Keratinocyte (primary cell): ENCODE measurements at regions not wholly inside any gene's neighbourhood (a gene's known extent, or its start where the extent isn't known, plus 50 kb on each side); places are given as distances from the start of the nearest gene placed in this dataset.

Experiments used
- DNase-seq: peaks from one replicate; pipeline ENCODE4 v3.0.0-alpha.2; 2011; ENCODE audit warnings: low read depth, missing footprints, low spot score
- FAIRE-seq: peaks from 2 replicates; lab custom pipeline; 2011; peaks lifted over from hg19 to GRCh38; lab: Jason Lieb, UNC
- H2AFZ ChIP-seq: 2 replicates; pipeline ENCODE4 v1.6.0; 2012; ENCODE audit warnings: low read length, control low read depth, inconsistent platforms; ENCODE audit not compliant: control insufficient read depth
- H3K27ac ChIP-seq: 2 replicates; pipeline ENCODE4 v1.5.1; 2011; ENCODE audit warnings: low read length; ENCODE audit not compliant: control insufficient read depth, insufficient read depth
- H3K27me3 ChIP-seq: 3 replicates; pipeline ENCODE4 v1.6.0; 2011; ENCODE audit warnings: low read length; ENCODE audit not compliant: control insufficient read depth, insufficient read depth; ENCODE audit errors: extremely low read depth
- H3K36me3 ChIP-seq, 2 experiments: 2 replicates in 1 of 2; 3 replicates in 1 of 2; pipeline ENCODE4 v1.5.1; 2011; ENCODE audit warnings: low read length in 2 of 2, mild to moderate bottlenecking in 1 of 2; ENCODE audit not compliant: control insufficient read depth in 2 of 2, insufficient read depth in 2 of 2; ENCODE audit errors: extremely low read depth in 1 of 2
- H3K4me1 ChIP-seq: 3 replicates; pipeline ENCODE4 v1.5.1; 2011; ENCODE audit warnings: low read length; ENCODE audit not compliant: control insufficient read depth, insufficient read depth; ENCODE audit errors: extremely low read depth
- H3K4me2 ChIP-seq: 3 replicates; pipeline ENCODE4 v1.6.0; 2011; ENCODE audit warnings: low read depth, low read length; ENCODE audit not compliant: control insufficient read depth, insufficient read depth; ENCODE audit errors: extremely low read depth
- H3K4me3 ChIP-seq, 3 experiments: fragments of 200-600 bp in 1 of 3; sonication (generic) in 1 of 3; 2 replicates in 2 of 3; 3 replicates in 1 of 3; pipeline ENCODE4 v1.5.1; 2011 to 2016; ENCODE audit warnings: low read length in 3 of 3, mild to moderate bottlenecking in 3 of 3, control low read depth in 2 of 3, inconsistent platforms in 1 of 3, low read depth in 1 of 3, mixed read lengths in 1 of 3, mixed run types in 1 of 3, moderate library complexity in 1 of 3; ENCODE audit not compliant: control insufficient read depth in 2 of 3, insufficient read depth in 2 of 3; ENCODE audit errors: extremely low read depth in 1 of 3
- H3K79me2 ChIP-seq: 2 replicates; pipeline ENCODE4 v1.6.0; 2012; ENCODE audit warnings: low read length; ENCODE audit not compliant: control insufficient read depth, insufficient read depth
- H3K9ac ChIP-seq: 3 replicates; pipeline ENCODE4 v1.6.0; 2011; ENCODE audit warnings: low read length; ENCODE audit not compliant: control insufficient read depth, insufficient read depth; ENCODE audit errors: extremely low read depth
- H3K9me1 ChIP-seq: 3 replicates; pipeline ENCODE4 v1.6.0; 2011; ENCODE audit warnings: low read length; ENCODE audit not compliant: control insufficient read depth, insufficient read depth; ENCODE audit errors: extremely low read depth
- H3K9me3 ChIP-seq: 2 replicates; pipeline ENCODE4 v1.5.1; 2012; ENCODE audit warnings: low read depth, low read length; ENCODE audit not compliant: control insufficient read depth
- H4K20me1 ChIP-seq: 3 replicates; pipeline ENCODE4 v1.6.0; 2011; ENCODE audit warnings: low read length; ENCODE audit not compliant: control insufficient read depth, insufficient read depth; ENCODE audit errors: extremely low read depth
- CTCF ChIP-seq, 3 experiments: IDR thresholded peaks in 1 of 3; conservative IDR thresholded peaks in 1 of 3; optimal IDR thresholded peaks in 1 of 3; 2 replicates in 2 of 3; 3 replicates in 1 of 3; pipeline versions ENCODE3 to v1.5.1; 2011; ENCODE audit warnings: low read length in 3 of 3, mild to moderate bottlenecking in 3 of 3, moderate library complexity in 2 of 3, control low read depth in 1 of 3, inconsistent platforms in 1 of 3; ENCODE audit not compliant: insufficient read depth in 2 of 3; ENCODE audit errors: extremely low read depth in 1 of 3
- EZH2 ChIP-seq: IDR thresholded peaks from one replicate; pipeline ENCODE4 v1.6.1; 2012; ENCODE audit warnings: inconsistent platforms, mild to moderate bottlenecking, low read length, moderate library complexity
- dilution Hi-C: fragments of 300-500 bp; cut with MboI; formaldehyde crosslinking; loops from one replicate; pipeline ENCODE4 v1.7.0; 2020; ENCODE audit warnings: low sequenced_read_pairs; ENCODE audit not compliant: extremely low pct_ligation_motif_present

GRCh38 chr12:113625499-113625898 is 153.8 kb upstream of the LHX5 start:
- no peaks in the 10 kb centered on the region for H3K9me3 ChIP-seq
- no peak overlapping the region for H3K9ac ChIP-seq
- H4K20me1 ChIP-seq = no peaks in the 10 kb centered on the region
- TF ChIP-seq EZH2 (no peak), CTCF (optimal IDR thresholded peaks at IDR 0.05 in 1 of 3, IDR thresholded peaks at IDR 0.05 in 1 of 3, conservative IDR thresholded peaks at IDR 0.05 in 1 of 3; ENCODE audit: extremely low read depth in 1 of 3, insufficient read depth in 2 of 3, low read length in 3 of 3) (no peak)
- no peaks in the 10 kb centered on the region for H3K9me1 ChIP-seq
- H2AFZ ChIP-seq = no peak overlapping the region
- H3K27me3 ChIP-seq = no peaks in the 10 kb centered on the region
- no peaks in the 10 kb centered on the region for H3K36me3 ChIP-seq
- H3K4me2 ChIP-seq = no peak overlapping the region
- H3K79me2 ChIP-seq = no peaks in the 10 kb centered on the region
- DNase-seq = no peak
- H3K4me3 ChIP-seq = no peak overlapping the region
- H3K4me1 ChIP-seq = no peaks in the 10 kb centered on the region
- no peak overlapping the region for H3K27ac ChIP-seq
- dilution Hi-C loops = no loop called here
- no peak for FAIRE-seq

- no peak for DNase-seq
- no peaks in the 10 kb centered on the region for H3K36me3 ChIP-seq
- no peaks in the 10 kb centered on the region for H4K20me1 ChIP-seq
- H2AFZ ChIP-seq = no peak overlapping the region
- no peak for FAIRE-seq
- no peak overlapping the region for H3K9ac ChIP-seq
- no peaks in the 10 kb centered on the region for H3K9me1 ChIP-seq
- no peaks in the 10 kb centered on the region for H3K9me3 ChIP-seq
- no peak overlapping the region for H3K4me2 ChIP-seq
- TF ChIP-seq EZH2 (no peak), CTCF (optimal IDR thresholded peaks at IDR 0.05 in 1 of 3, IDR thresholded peaks at IDR 0.05 in 1 of 3, conservative IDR thresholded peaks at IDR 0.05 in 1 of 3; ENCODE audit: extremely low read depth in 1 of 3, insufficient read depth in 2 of 3, low read length in 3 of 3) (no peak)
- no peak overlapping the region for H3K27ac ChIP-seq
- H3K4me3 ChIP-seq = no peak overlapping the region
- H3K4me1 ChIP-seq = no peaks in the 10 kb centered on the region
- H3K27me3 ChIP-seq = no peaks in the 10 kb centered on the region
- dilution Hi-C loops = no loop called here
- H3K79me2 ChIP-seq = no peaks in the 10 kb centered on the region
Measured at GRCh38 chr12:113622410-113622809, 150.7 kb upstream of the LHX5 start.
